Ovary (tissue), 7 donors: ENCODE measurements at regions not wholly inside any gene's neighbourhood (a gene's known extent, or its start where the extent isn't known, plus 50 kb on each side); places are given as distances from the start of the nearest gene placed in this dataset.

ENCODE experiments used
- DNase-seq, 5 donors: peaks; one replicate each; pipeline ENCODE4 v3.0.0-alpha.2; 2019 to 2020
- H3K27ac ChIP-seq, 2 donors: fragments of 200-600 bp; one replicate each; pipeline versions ENCODE4 v1.5.1 to v1.8.0; 2019 to 2022
- H3K27me3 ChIP-seq: fragments of 200-600 bp; one replicate; pipeline ENCODE4 v1.8.0; 2022
- H3K36me3 ChIP-seq: fragments of 200-600 bp; sonication (generic); one replicate; pipeline ENCODE4 v1.5.1; 2019
- H3K4me1 ChIP-seq: one replicate; pipeline ENCODE4 v1.8.1; 2013; ENCODE audit warnings: mild to moderate bottlenecking, moderate library complexity; ENCODE audit not compliant: insufficient read depth
- H3K4me3 ChIP-seq: fragments of 200-600 bp; sonication (generic); one replicate; pipeline ENCODE4 v1.5.1; 2017
- H3K9me3 ChIP-seq, 2 donors: fragments of 200-600 bp in 1 of 2; sonication (generic) in 1 of 2; one replicate each; pipeline versions ENCODE4 v1.5.1 to v1.8.1; 2013 to 2019; ENCODE audit warnings: mild to moderate bottlenecking in 1 of 2, moderate library complexity in 1 of 2
- CTCF ChIP-seq, 3 donors: fragments of 450-650 bp in 2 of 3; fragments of 200-600 bp in 1 of 3; IDR thresholded peaks; one replicate each; pipeline versions ENCODE4 v1.5.1 to v1.8.0; 2016 to 2022; ENCODE audit warnings: antibody characterized with exemption in 3 of 3, mild to moderate bottlenecking in 1 of 3
- EP300 ChIP-seq: sonication (generic); formaldehyde crosslinking; IDR thresholded peaks from one replicate; pipeline ENCODE4 v1.6.1; 2017; ENCODE audit warnings: antibody characterized with exemption
- POLR2A ChIP-seq: fragments of 450-650 bp; IDR thresholded peaks from one replicate; pipeline ENCODE4 v1.6.1; 2017; ENCODE audit warnings: antibody characterized with exemption, mild to moderate bottlenecking, moderate library complexity
- WGBS, 3 donors: extraction: QIAGEN DNeasy Blood & Tissue Kit in 1 of 3; methylation state at CpG; one replicate each; pipeline versions ENCODE4 v1.1.5 to v1.1.7; 2013 to 2017; 5-methylcytosine and 5-hydroxymethylcytosine counted together
- intact Hi-C, 4 donors: fragments of 100-400 bp; cut with DNase I; formaldehyde crosslinking; loops; one replicate each; pipeline versions ENCODE4 v1.11.0 to v1.15.1; 2022 to 2023
- donor health status: DM: no; HTN: no; CAD: no; lungs with moderate emphysema.
- donor health status: DM: no; HTN: no; CAD: no.
- donor health status: Bipolar disorder and iron deficiency.
- donor health status: DM: no; HTN: no; CAD: no.
- donor health status: DM: yes; HTN: yes; CAD: no.

GRCh38 chr2:203811491-203812221 lies 55.9 kb upstream of the CTLA4 start:
- no peaks in the 10 kb centered on the region for H3K36me3 ChIP-seq
- no peaks in the 10 kb centered on the region for H3K9me3 ChIP-seq
- WGBS, 3 donors, result 75 to 79% (median 78%) methylated on average over 9 of the region's 9 CpGs
- no peak overlapping the region for H3K27ac ChIP-seq
- TF ChIP-seq EP300, result no peak
- TF ChIP-seq CTCF (IDR thresholded peaks at IDR 0.05), result no peak
- TF ChIP-seq POLR2A, result no peak
- H3K27me3 ChIP-seq, result no peaks in the 10 kb centered on the region
- H3K4me1 ChIP-seq, result no peaks in the 10 kb centered on the region
- DNase-seq, result no peak
- no peak overlapping the region for H3K4me3 ChIP-seq
- intact Hi-C loops, result loop anchor here in 2 of 4 donors (10.0 kb wide), 2 partner anchors 317 to 327 kb away; no protein-coding TSS in a partner anchor

GRCh38 chr2:203812294-203813221 lies 55.0 kb upstream of the CTLA4 start:
- TF ChIP-seq POLR2A, result no peak
- TF ChIP-seq CTCF (IDR thresholded peaks at IDR 0.05), result no peak
- TF ChIP-seq EP300, result no peak
- no peaks in the 10 kb centered on the region for H3K36me3 ChIP-seq
- no peak for DNase-seq
- no peak overlapping the region for H3K4me3 ChIP-seq
- intact Hi-C loops, result loop anchor here in 2 of 4 donors (10.0 kb wide), 2 partner anchors 318 to 328 kb away; no protein-coding TSS in a partner anchor
- 81 to 86% (median 85%) methylated on average over 11 of the region's 11 CpGs for WGBS, 3 donors
- H3K27me3 ChIP-seq, result no peaks in the 10 kb centered on the region
- H3K27ac ChIP-seq, result no peak overlapping the region
- no peaks in the 10 kb centered on the region for H3K9me3 ChIP-seq
- H3K4me1 ChIP-seq, result no peaks in the 10 kb centered on the region

GRCh38 chr2:203813684-203814083 lies 53.9 kb upstream of the CTLA4 start:
- no peaks in the 10 kb centered on the region for H3K9me3 ChIP-seq
- no peak for DNase-seq
- intact Hi-C loops, result loop anchor here in 2 of 4 donors (10.0 kb wide), 2 partner anchors 319 to 329 kb away; no protein-coding TSS in a partner anchor
- no peak overlapping the region for H3K27ac ChIP-seq
- H3K27me3 ChIP-seq, result no peaks in the 10 kb centered on the region
- no peaks in the 10 kb centered on the region for H3K4me1 ChIP-seq
- WGBS, 3 donors, result 59 to 84% (median 76%) methylated on average over 1 of the region's 1 CpG
- H3K36me3 ChIP-seq, result no peaks in the 10 kb centered on the region
- no peak overlapping the region for H3K4me3 ChIP-seq
- no peak for TF ChIP-seq POLR2A
- TF ChIP-seq EP300, result no peak
- no peak for TF ChIP-seq CTCF (IDR thresholded peaks at IDR 0.05)

GRCh38 chr2:203814661-203815540 lies 52.7 kb upstream of the CTLA4 start:
- DNase-seq, result peak; percentile 21 to 41 (median 31)
- intact Hi-C loops, result loop anchor here in 2 of 4 donors (10.0 kb wide), 2 partner anchors 320 to 330 kb away; no protein-coding TSS in a partner anchor
- no peak overlapping the region for H3K27ac ChIP-seq

More at GRCh38 chr2:203814661-203815540, 52.7 kb upstream of the CTLA4 start:
- Histone ChIP-seq H3K9me3 (no peaks in the 10 kb centered on the region), H3K36me3 (no peaks in the 10 kb centered on the region), H3K4me1 (no peaks in the 10 kb centered on the region), H3K4me3 (no peak overlapping the region), H3K27me3 (no peaks in the 10 kb centered on the region)
- WGBS, 3 donors, result 24 to 29% (median 26%) methylated on average over 10 of the region's 10 CpGs
- TF ChIP-seq CTCF (IDR thresholded peaks at IDR 0.05) (peak in 2 of 3 donors; percentile 53 to 70), POLR2A (no peak), EP300 (no peak)
